ENCODE measurements at regions not wholly inside any gene's neighbourhood (a gene's known extent, or its start where the extent isn't known, plus 50 kb on each side); places are given as distances from the start of the nearest gene placed in this dataset.

DNA sequence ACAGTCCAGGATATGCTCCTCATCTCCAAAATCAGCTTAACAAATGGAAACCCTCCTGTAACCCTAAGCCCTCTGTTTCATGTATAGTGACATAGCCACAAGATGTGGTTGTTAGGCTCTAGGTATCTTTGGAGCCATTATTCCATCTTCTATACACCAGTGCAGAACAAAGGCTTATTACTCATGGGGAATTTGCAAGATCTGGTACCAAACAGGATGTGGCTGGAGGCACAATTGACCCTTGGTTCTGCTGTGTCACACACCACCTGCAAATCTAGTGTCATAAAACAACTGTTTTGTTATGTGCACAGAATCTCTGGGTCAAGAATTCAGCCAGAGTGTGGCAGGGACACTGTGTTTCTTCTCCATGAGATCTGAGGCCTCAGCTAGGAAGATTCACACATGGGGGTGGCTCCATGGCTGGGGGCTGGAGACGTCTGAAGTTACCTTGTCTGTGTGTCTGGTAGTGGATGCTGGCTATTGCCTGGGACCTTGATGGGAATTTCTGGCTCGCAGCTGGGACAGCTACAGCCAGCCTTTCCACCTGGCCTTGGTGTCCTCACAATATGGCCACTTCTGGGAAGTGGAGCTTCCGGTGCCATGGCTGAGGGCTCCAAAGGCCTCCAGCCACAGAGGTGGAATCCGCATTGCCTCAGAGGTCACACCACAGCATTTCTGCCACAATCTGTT lies 369.9 kb downstream of the CDH26 start:
- DNase-seq (ENCODE audit: insufficient read length, low spot score) (no peak), FAIRE-seq (no peak)
- TF ChIP-seq CTCF (IDR thresholded peaks at IDR 0.05; ENCODE audit: insufficient read depth, missing control alignments) = no peak

GRCh38 chr20:60330461-60330860 lies 372.2 kb downstream of the CDH26 start:
- no peak for DNase-seq (ENCODE audit: insufficient read length, low spot score)
- TF ChIP-seq CTCF (IDR thresholded peaks at IDR 0.05; ENCODE audit: insufficient read depth, missing control alignments) = no peak
- FAIRE-seq = no peak

DNA sequence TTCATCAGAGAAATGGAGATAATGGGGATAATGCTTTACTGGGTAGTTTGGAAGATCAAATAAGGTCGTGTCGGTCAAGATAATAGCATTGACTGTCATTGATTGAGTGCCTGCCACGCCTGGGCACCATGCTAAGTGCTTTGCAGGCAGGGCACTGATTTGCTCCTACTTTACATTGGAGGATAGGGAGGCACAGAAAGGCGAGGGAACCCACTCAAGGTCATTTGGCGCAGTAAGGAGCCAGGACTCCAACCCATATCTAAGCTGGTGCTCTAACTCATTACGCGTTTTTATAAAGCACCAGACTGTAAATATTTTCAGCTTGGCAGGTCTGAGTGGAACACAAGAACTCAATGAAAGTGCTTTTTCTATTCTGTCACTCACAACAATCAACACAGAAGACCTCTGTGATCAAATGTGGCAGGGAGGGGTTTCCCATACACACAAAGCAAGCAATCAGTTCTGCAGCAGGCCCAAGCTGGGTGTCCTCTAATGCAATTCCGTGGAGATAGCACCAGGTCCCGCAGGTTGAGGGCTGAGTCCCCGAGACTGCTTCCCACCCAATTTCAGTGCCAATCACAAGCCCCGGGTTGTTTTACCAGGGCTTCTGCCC lies 373.6 kb downstream of the CDH26 start:
- DNase-seq (ENCODE audit: insufficient read length, low spot score) = no peak
- TF ChIP-seq CTCF (IDR thresholded peaks at IDR 0.05; ENCODE audit: insufficient read depth, missing control alignments) = no peak
- FAIRE-seq = no peak

DNA sequence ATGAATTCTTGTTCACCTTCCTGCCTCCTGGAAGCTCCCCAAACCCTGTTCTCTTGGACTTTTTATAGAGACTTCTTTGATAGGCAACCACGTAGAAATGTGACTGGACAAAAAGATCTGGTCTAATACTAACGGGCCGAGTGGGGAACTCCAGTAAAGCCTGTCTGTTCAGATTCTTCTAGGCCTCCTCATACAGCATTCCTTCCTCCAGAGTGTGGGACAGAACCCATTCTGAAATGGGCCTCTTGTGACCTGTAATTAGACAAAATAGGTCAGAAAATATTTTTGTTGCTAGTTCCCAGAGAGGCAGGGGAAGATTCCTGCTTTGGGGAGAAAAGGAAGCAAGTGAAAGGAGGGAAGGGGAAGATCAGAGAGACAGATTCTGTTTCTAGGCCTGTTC lies 374.3 kb downstream of the CDH26 start:
- FAIRE-seq = no peak
- TF ChIP-seq CTCF (IDR thresholded peaks at IDR 0.05; ENCODE audit: insufficient read depth, missing control alignments) = no peak
- DNase-seq (ENCODE audit: insufficient read length, low spot score) = no peak

GRCh38 chr20:60334911-60335310 lies 376.7 kb downstream of the CDH26 start:
- TF ChIP-seq CTCF (IDR thresholded peaks at IDR 0.05; ENCODE audit: insufficient read depth, missing control alignments) = no peak
- DNase-seq (ENCODE audit: insufficient read length, low spot score) (no peak), FAIRE-seq (no peak)

DNA sequence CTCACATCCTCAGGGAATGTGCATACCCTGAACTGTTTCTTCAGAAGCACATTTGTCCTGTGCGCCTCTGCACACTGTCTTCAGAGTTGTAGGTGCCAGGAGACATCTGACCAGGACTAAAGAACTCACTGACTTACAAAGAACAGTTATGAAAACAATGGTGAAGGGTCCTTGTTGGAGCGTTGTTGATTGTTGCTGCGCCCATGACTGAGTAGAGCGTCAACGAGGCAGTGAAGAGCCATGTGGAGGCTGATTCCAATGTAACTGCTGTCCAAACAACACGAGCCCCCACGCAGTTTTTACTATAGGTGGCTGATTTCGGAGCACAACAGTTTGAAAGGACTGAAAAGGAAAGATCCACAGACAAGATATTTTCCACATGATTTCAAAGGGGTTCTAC lies 380.3 kb downstream of the CDH26 start:
- no peak for DNase-seq (ENCODE audit: insufficient read length, low spot score)
- FAIRE-seq = no peak
- TF ChIP-seq CTCF (IDR thresholded peaks at IDR 0.05; ENCODE audit: insufficient read depth, missing control alignments) = no peak

- no peak for TF ChIP-seq CTCF (IDR thresholded peaks at IDR 0.05; ENCODE audit: insufficient read depth, missing control alignments)
- no peak for FAIRE-seq
- DNase-seq (ENCODE audit: insufficient read length, low spot score) = no peak
Observed at GRCh38 chr20:60339738-60340137, 381.5 kb downstream of the CDH26 start.

Data from D721Med (cell line).